ENCODE measurements at regions not wholly inside any gene's neighbourhood (a gene's known extent, or its start where the extent isn't known, plus 50 kb on each side); places are given as distances from the start of the nearest gene placed in this dataset.
"Not testable (repeated sequence)": the region's sequence is repeated elsewhere in the genome, so short reads cannot be mapped to it uniquely, and the experiment has no call there.

GRCh38 chr22:16897365-16897764 is 72.2 kb upstream of the XKR3 start:
- not testable (repeated sequence) for TF ChIP-seq TAF1 (IDR thresholded peaks at IDR 0.05; ENCODE audit: borderline replicate concordance, low read depth, low read length); POLR2A (IDR thresholded peaks at IDR 0.05; ENCODE audit: low read depth, low read length); POLR2AphosphoS5 (IDR thresholded peaks at IDR 0.05; ENCODE audit: low read depth, low read length)
